Globus pallidus (tissue), 1 donor: ENCODE measurements at regions not wholly inside any gene's neighbourhood (a gene's known extent, or its start where the extent isn't known, plus 50 kb on each side); places are given as distances from the start of the nearest gene placed in this dataset.

Source experiments
- DNase-seq: peaks from one replicate; pipeline ENCODE4 v3.0.0-alpha.2; 2015; ENCODE audit warnings: low spot score

GRCh38 chr10:118835682-118836326, 81.0 kb upstream of the CACUL1 start:
- DNase-seq = no peak

- no peak for DNase-seq
These were observed 83.6 kb upstream of the CACUL1 start for GRCh38 chr10:118838364-118838763.

GRCh38 chr10:118839348-118839747, 84.6 kb upstream of the CACUL1 start:
- DNase-seq = no peak

- DNase-seq = no peak
These were observed 85.5 kb upstream of the CACUL1 start for GRCh38 chr10:118840071-118840775.

GRCh38 chr10:118840776-118841468, 86.2 kb upstream of the CACUL1 start:
- DNase-seq = no peak

- DNase-seq = no peak
These were observed 87.3 kb upstream of the CACUL1 start for GRCh38 chr10:118841881-118842605.

- DNase-seq = no peak
These were observed 88.3 kb upstream of the CACUL1 start for GRCh38 chr10:118842843-118843624.

- DNase-seq = no peak
These were observed 89.0 kb upstream of the CACUL1 start for GRCh38 chr10:118843647-118844265.

- DNase-seq = no peak
These were observed 90.2 kb upstream of the CACUL1 start for GRCh38 chr10:118844731-118845521.

- DNase-seq = no peak
These were observed 91.0 kb upstream of the CACUL1 start for GRCh38 chr10:118845776-118846175.

- no peak for DNase-seq
These were observed 95.8 kb upstream of the CACUL1 start for GRCh38 chr10:118850418-118851061.

- no peak for DNase-seq
These were observed 96.6 kb upstream of the CACUL1 start for GRCh38 chr10:118851062-118852035.

- DNase-seq = no peak
These were observed 99.1 kb upstream of the CACUL1 start for GRCh38 chr10:118853916-118854315.

- DNase-seq = no peak
These were observed 101.3 kb upstream of the CACUL1 start for GRCh38 chr10:118856106-118856505.

GRCh38 chr10:118865998-118866693, 111.4 kb upstream of the CACUL1 start:
- no peak for DNase-seq

- DNase-seq = no peak
These were observed 113.0 kb upstream of the CACUL1 start for GRCh38 chr10:118867768-118868167.

GRCh38 chr10:118868589-118868988, 113.8 kb upstream of the CACUL1 start:
- no peak for DNase-seq
